Neural progenitor cell (in vitro differentiated cells): ENCODE measurements at regions not wholly inside any gene's neighbourhood (a gene's known extent, or its start where the extent isn't known, plus 50 kb on each side); places are given as distances from the start of the nearest gene placed in this dataset.

Source experiments
- DNase-seq: peaks from one replicate; pipeline ENCODE4 v3.0.0-alpha.2; 2016; ENCODE audit warnings: low spot score
- H2AFZ ChIP-seq: fragments of 200-600 bp; sonication (generic); replicated peaks from 2 replicates; pipeline ENCODE4 v1.6.1; 2016; ENCODE audit warnings: antibody characterized with exemption
- H3F3A ChIP-seq: fragments of 200-600 bp; sonication (generic); 2 replicates; pipeline ENCODE4 v1.6.1; 2016; ENCODE audit warnings: antibody characterized with exemption, low read depth
- H3K27ac ChIP-seq: fragments of 200-600 bp; sonication (generic); 2 replicates; pipeline ENCODE4 v1.5.1; 2016; ENCODE audit warnings: mild to moderate bottlenecking
- H3K27me3 ChIP-seq: fragments of 200-600 bp; sonication (generic); 2 replicates; pipeline ENCODE4 v1.6.1; 2016; ENCODE audit warnings: mild to moderate bottlenecking, moderate library complexity
- H3K36me3 ChIP-seq: fragments of 200-600 bp; sonication (generic); 2 replicates; pipeline ENCODE4 v1.5.1; 2016
- H3K4me1 ChIP-seq: fragments of 200-600 bp; sonication (generic); 2 replicates; pipeline ENCODE4 v1.6.1; 2016; ENCODE audit warnings: mixed run types
- H3K4me2 ChIP-seq: fragments of 200-600 bp; sonication (generic); 2 replicates; pipeline ENCODE4 v1.6.1; 2016
- H3K4me3 ChIP-seq: fragments of 200-600 bp; sonication (generic); 2 replicates; pipeline ENCODE4 v1.5.1; 2016
- H3K79me2 ChIP-seq: fragments of 200-600 bp; sonication (generic); 2 replicates; pipeline ENCODE4 v1.6.1; 2016; ENCODE audit warnings: low read depth
- H3K9ac ChIP-seq: fragments of 200-600 bp; sonication (generic); 2 replicates; pipeline ENCODE4 v1.6.1; 2016
- H3K9me3 ChIP-seq: fragments of 200-600 bp; sonication (generic); 2 replicates; pipeline ENCODE4 v1.5.1; 2016; ENCODE audit warnings: low read depth
- H4K20me1 ChIP-seq: fragments of 200-600 bp; sonication (generic); 2 replicates; pipeline ENCODE4 v1.6.1; 2016; ENCODE audit warnings: low read depth
- H3K27ac Mint-ChIP-seq: 3 replicates; pipeline ENCODE4 v1.8.0; 2021; ENCODE audit warnings: mixed read lengths
- H3K27me3 Mint-ChIP-seq: 2 replicates; pipeline ENCODE4 v1.8.0; 2022; ENCODE audit warnings: low read depth, mild to moderate bottlenecking, inconsistent platforms, moderate library complexity, mixed read lengths; ENCODE audit not compliant: insufficient read depth
- H3K36me3 Mint-ChIP-seq: 3 replicates; pipeline ENCODE4 v1.8.0; 2021; ENCODE audit warnings: mixed read lengths
- H3K4me1 Mint-ChIP-seq: 3 replicates; pipeline ENCODE4 v1.8.0; 2021; ENCODE audit warnings: mixed read lengths
- H3K4me3 Mint-ChIP-seq: 3 replicates; pipeline ENCODE4 v1.8.0; 2021; ENCODE audit warnings: mild to moderate bottlenecking, moderate library complexity, mixed read lengths
- H3K9me3 Mint-ChIP-seq: 3 replicates; pipeline ENCODE4 v1.8.0; 2020; ENCODE audit warnings: mixed read lengths
- CTCF ChIP-seq: fragments of 200-600 bp; sonication (generic); IDR thresholded peaks from 2 replicates; pipeline ENCODE4 v1.5.1; 2017; ENCODE audit warnings: antibody characterized with exemption, mild to moderate bottlenecking
- EZH2 ChIP-seq: fragments of 200-600 bp; sonication (generic); IDR thresholded peaks from 2 replicates; pipeline ENCODE4 v1.6.1; 2017; ENCODE audit warnings: antibody characterized with exemption, mild to moderate bottlenecking, moderate library complexity
- EZH2phosphoT487 ChIP-seq: fragments of 200-600 bp; sonication (generic); IDR thresholded peaks from 2 replicates; pipeline ENCODE4 v1.6.1; 2017; ENCODE audit warnings: antibody characterized with exemption

DNA sequence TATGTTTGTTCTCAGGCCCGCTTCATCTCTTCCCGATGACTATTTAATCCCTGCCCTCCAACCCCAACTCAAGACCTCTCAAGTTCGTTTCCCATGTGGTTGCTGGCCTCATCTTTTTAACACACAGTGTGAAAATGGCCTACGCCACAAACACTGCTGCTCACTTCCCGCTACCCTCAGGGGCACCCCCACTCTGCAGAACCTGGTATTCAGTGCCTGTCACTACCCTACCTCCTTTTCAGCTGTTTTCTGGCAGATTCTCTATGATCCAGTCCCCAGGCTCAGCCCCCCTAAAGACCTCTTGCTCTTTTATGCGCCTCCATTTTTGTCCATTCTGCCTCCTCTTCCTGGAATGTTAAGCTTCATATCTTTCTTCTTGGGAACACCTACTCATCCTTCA, 152.6 kb upstream of the C1orf174 start:
- no peak for DNase-seq
- Mint-ChIP-seq H3K27ac (no peak overlapping the region), H3K4me3 (no peak overlapping the region), H3K9me3 (no peaks in the 10 kb centered on the region), H3K4me1 (peaks cover 3% of the 10 kb centered on the region), H3K36me3 (no peaks in the 10 kb centered on the region), H3K27me3 (peaks cover 2% of the 10 kb centered on the region)
- Histone ChIP-seq H3K4me2 (no peak overlapping the region), H3K79me2 (no peaks in the 10 kb centered on the region), H4K20me1 (no peaks in the 10 kb centered on the region), H2AFZ (no peak overlapping the region), H3K27ac (no peak overlapping the region), H3K27me3 (no peaks in the 10 kb centered on the region), H3K9me3 (no peaks in the 10 kb centered on the region), H3K4me1 (no peaks in the 10 kb centered on the region), H3F3A (no peaks in the 10 kb centered on the region), H3K9ac (no peak overlapping the region), H3K36me3 (no peaks in the 10 kb centered on the region), H3K4me3 (no peak overlapping the region)
- no peak for TF ChIP-seq EZH2phosphoT487
- TF ChIP-seq CTCF: no peak
- no peak for TF ChIP-seq EZH2

DNA sequence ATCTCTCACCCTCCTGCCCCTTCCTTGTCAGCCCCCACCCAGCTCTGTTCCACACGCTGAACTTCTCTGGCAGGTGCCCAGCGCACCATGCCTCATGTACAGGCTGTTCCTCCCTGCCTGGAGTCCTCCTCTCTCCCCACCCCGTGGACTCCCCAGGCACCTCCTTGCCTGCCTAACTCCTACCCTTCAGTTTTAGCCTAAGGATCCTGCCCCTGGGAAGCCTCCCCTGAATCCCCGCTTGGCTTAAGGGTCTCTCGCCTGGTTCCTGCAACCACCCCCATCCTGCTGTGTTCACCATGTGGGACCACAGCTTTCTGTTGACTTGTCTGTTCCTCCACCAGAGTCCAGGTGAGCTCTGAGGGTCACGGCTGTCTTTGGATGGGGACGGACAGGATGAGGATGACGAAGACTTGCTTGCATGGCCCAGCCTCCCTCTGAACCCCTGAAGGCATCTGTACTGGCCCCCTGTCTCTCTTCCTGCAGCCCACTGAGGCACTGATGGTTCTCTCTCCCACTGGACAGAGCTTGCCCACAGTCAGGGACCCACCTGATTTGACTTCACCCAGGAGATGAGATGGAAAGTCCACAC, 153.2 kb upstream of the C1orf174 start:
- Histone ChIP-seq H3K4me3 (no peak overlapping the region), H3K27me3 (no peaks in the 10 kb centered on the region), H3K9me3 (no peaks in the 10 kb centered on the region), H3K36me3 (no peaks in the 10 kb centered on the region), H3K79me2 (no peaks in the 10 kb centered on the region), H3K4me1 (no peaks in the 10 kb centered on the region), H3F3A (no peaks in the 10 kb centered on the region), H2AFZ (no peak overlapping the region), H4K20me1 (no peaks in the 10 kb centered on the region), H3K9ac (no peak overlapping the region), H3K4me2 (no peak overlapping the region), H3K27ac (no peak overlapping the region)
- H3K9me3 Mint-ChIP-seq: no peaks in the 10 kb centered on the region
- no peak overlapping the region for H3K4me3 Mint-ChIP-seq
- DNase-seq: no peak
- no peaks in the 10 kb centered on the region for H3K36me3 Mint-ChIP-seq
- H3K27me3 Mint-ChIP-seq: peaks cover 2% of the 10 kb centered on the region
- TF ChIP-seq EZH2phosphoT487 (no peak), CTCF (no peak), EZH2 (no peak)
- no peaks in the 10 kb centered on the region for H3K4me1 Mint-ChIP-seq
- no peak overlapping the region for H3K27ac Mint-ChIP-seq

GRCh38 chr1:4053774-4054173, 153.7 kb upstream of the C1orf174 start:
- Mint-ChIP-seq H3K4me1 (no peaks in the 10 kb centered on the region), H3K36me3 (no peaks in the 10 kb centered on the region), H3K9me3 (no peaks in the 10 kb centered on the region), H3K27me3 (peaks cover 2% of the 10 kb centered on the region), H3K4me3 (no peak overlapping the region), H3K27ac (no peak overlapping the region)
- Histone ChIP-seq H3K4me2 (no peak overlapping the region), H3K4me3 (no peak overlapping the region), H3K27me3 (no peaks in the 10 kb centered on the region), H2AFZ (no peak overlapping the region), H4K20me1 (no peaks in the 10 kb centered on the region), H3K9me3 (no peaks in the 10 kb centered on the region), H3K36me3 (no peaks in the 10 kb centered on the region), H3F3A (no peaks in the 10 kb centered on the region), H3K4me1 (no peaks in the 10 kb centered on the region), H3K79me2 (no peaks in the 10 kb centered on the region), H3K27ac (no peak overlapping the region), H3K9ac (no peak overlapping the region)
- TF ChIP-seq EZH2phosphoT487 (no peak), EZH2 (no peak), CTCF (no peak)
- DNase-seq: no peak
